ENCODE measurements at regions not wholly inside any gene's neighbourhood (a gene's known extent, or its start where the extent isn't known, plus 50 kb on each side); places are given as distances from the start of the nearest gene placed in this dataset.

GRCh38 chr7:17685141-17685540 is 255.2 kb downstream of the SNX13 start:
- H3K4me1 Mint-ChIP-seq, result peaks cover 11% of the 10 kb centered on the region
- Histone ChIP-seq H3K36me3 (replicated peaks in 1 of 2; ENCODE audit: control insufficient read depth in 1 of 2, insufficient read depth in 2 of 2, low read length in 2 of 2) (no peaks in the 10 kb centered on the region), H3K9me3 (replicated peaks in 1 of 2; ENCODE audit: control insufficient read depth in 1 of 2, insufficient read depth in 1 of 2, low read length in 2 of 2) (no peaks in the 10 kb centered on the region), H3K27ac (ENCODE audit: low read depth in 1 of 2, low read length in 2 of 2) (no peak overlapping the region), H3K9ac (ENCODE audit: insufficient read depth, low read length, poor library complexity, severe bottlenecking) (no peak overlapping the region), H2AFZ (ENCODE audit: insufficient read depth, low read depth, low read length, poor library complexity, severe bottlenecking) (no peak overlapping the region), H3K27me3 (ENCODE audit: control insufficient read depth in 2 of 2, insufficient read depth in 2 of 2, low read length in 2 of 2) (no peaks in the 10 kb centered on the region), H3K4me1 (ENCODE audit: control insufficient read depth in 1 of 2, insufficient read depth in 2 of 2, low read length in 2 of 2) (peaks cover 7 to 13% of the 10 kb centered on the region in 2 donors), H3K79me2 (ENCODE audit: insufficient read depth, low read length) (no peaks in the 10 kb centered on the region), H3K4me3 (replicated peaks in 1 of 3; ENCODE audit: low read depth in 2 of 3, low read length in 3 of 3) (no peak overlapping the region), H4K20me1 (ENCODE audit: insufficient read depth, low read length) (no peaks in the 10 kb centered on the region), H3K4me2 (replicated peaks; ENCODE audit: extremely low read depth, low read length, poor library complexity, severe bottlenecking) (no peak overlapping the region)
- no peak overlapping the region for H3K27ac Mint-ChIP-seq
- intact Hi-C loops (cut with micrococcal nuclease), result loop anchor here in 1 of 2 donors (5.0 to 10.0 kb wide), 2 partner anchors 573 to 1980 kb away; no protein-coding TSS in a partner anchor
- no peak overlapping the region for H3K4me3 Mint-ChIP-seq
- H3K9me3 Mint-ChIP-seq, result peaks cover 0 to 9% (median 5%) of the 10 kb centered on the region in 7 donors
- TF ChIP-seq, protein P1, sequence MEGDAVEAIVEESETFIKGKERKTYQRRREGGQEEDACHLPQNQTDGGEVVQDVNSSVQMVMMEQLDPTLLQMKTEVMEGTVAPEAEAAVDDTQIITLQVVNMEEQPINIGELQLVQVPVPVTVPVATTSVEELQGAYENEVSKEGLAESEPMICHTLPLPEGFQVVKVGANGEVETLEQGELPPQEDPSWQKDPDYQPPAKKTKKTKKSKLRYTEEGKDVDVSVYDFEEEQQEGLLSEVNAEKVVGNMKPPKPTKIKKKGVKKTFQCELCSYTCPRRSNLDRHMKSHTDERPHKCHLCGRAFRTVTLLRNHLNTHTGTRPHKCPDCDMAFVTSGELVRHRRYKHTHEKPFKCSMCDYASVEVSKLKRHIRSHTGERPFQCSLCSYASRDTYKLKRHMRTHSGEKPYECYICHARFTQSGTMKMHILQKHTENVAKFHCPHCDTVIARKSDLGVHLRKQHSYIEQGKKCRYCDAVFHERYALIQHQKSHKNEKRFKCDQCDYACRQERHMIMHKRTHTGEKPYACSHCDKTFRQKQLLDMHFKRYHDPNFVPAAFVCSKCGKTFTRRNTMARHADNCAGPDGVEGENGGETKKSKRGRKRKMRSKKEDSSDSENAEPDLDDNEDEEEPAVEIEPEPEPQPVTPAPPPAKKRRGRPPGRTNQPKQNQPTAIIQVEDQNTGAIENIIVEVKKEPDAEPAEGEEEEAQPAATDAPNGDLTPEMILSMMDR (IDR thresholded peaks at IDR 0.05), result no peak
- peak in 2 of 3 donors; percentile 9 to 12 for DNase-seq
- no peaks in the 10 kb centered on the region for H3K36me3 Mint-ChIP-seq
- H3K27me3 Mint-ChIP-seq (ENCODE audit: low read depth in 3 of 3), result no peaks in the 10 kb centered on the region
- WGBS (ENCODE audit: insufficient coverage), result 90% methylated on average over 3 of the region's 5 CpGs

DNA sequence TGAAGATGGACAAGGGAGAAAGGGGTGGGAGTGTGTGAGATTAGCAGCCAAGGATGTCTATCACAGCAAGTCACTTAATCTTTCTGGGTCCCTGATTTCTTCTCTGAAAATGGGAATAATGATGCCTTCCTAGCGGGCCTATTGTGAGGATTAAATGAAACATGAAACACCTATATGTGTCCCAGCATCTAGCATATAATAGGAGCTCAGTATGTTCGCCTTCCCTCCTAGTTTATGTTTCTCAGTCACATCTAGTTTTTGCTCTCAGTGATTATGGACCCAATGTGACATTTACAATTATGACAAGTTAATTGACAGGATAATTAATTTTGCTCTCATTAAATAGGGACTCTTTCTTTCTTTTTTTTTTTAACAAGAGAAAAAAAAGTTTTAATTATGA is 252.9 kb downstream of the SNX13 start:
- no CpG with 5 or more reads among the region's 2 CpGs for WGBS (ENCODE audit: insufficient coverage)
- H3K4me2 ChIP-seq (replicated peaks; ENCODE audit: extremely low read depth, low read length, poor library complexity, severe bottlenecking), result no peak overlapping the region
- no peaks in the 10 kb centered on the region for H3K36me3 ChIP-seq (replicated peaks in 1 of 2; ENCODE audit: control insufficient read depth in 1 of 2, insufficient read depth in 2 of 2, low read length in 2 of 2)
- no peaks in the 10 kb centered on the region for H3K9me3 ChIP-seq (replicated peaks in 1 of 2; ENCODE audit: control insufficient read depth in 1 of 2, insufficient read depth in 1 of 2, low read length in 2 of 2)
- Mint-ChIP-seq H3K4me1 (peaks cover 7% of the 10 kb centered on the region), H3K27me3 (ENCODE audit: low read depth in 3 of 3) (peaks cover 0 to 2% (median 2%) of the 10 kb centered on the region in 3 donors), H3K4me3 (no peak overlapping the region), H3K36me3 (no peaks in the 10 kb centered on the region), H3K27ac (no peak overlapping the region), H3K9me3 (peaks cover 0 to 11% (median 5%) of the 10 kb centered on the region in 7 donors)
- H4K20me1 ChIP-seq (ENCODE audit: insufficient read depth, low read length), result no peaks in the 10 kb centered on the region
- intact Hi-C loops (cut with micrococcal nuclease), result loop anchor here in 1 of 2 donors (5.0 to 10.0 kb wide), 2 partner anchors 575 to 1977 kb away; no protein-coding TSS in a partner anchor
- H3K4me3 ChIP-seq (replicated peaks in 1 of 3; ENCODE audit: low read depth in 2 of 3, low read length in 3 of 3), result no peak overlapping the region
- H3K4me1 ChIP-seq (ENCODE audit: control insufficient read depth in 1 of 2, insufficient read depth in 2 of 2, low read length in 2 of 2), result peaks cover 7 to 9% of the 10 kb centered on the region in 2 donors
- TF ChIP-seq, protein P1 (IDR thresholded peaks at IDR 0.05), result no peak
- no peak for DNase-seq
- H3K9ac ChIP-seq (ENCODE audit: insufficient read depth, low read length, poor library complexity, severe bottlenecking), result no peak overlapping the region
- H3K27me3 ChIP-seq (ENCODE audit: control insufficient read depth in 2 of 2, insufficient read depth in 2 of 2, low read length in 2 of 2), result no peaks in the 10 kb centered on the region
- H3K79me2 ChIP-seq (ENCODE audit: insufficient read depth, low read length), result no peaks in the 10 kb centered on the region
- H2AFZ ChIP-seq (ENCODE audit: insufficient read depth, low read depth, low read length, poor library complexity, severe bottlenecking), result no peak overlapping the region
- no peak overlapping the region for H3K27ac ChIP-seq (ENCODE audit: low read depth in 1 of 2, low read length in 2 of 2)

Data from CD14-positive monocyte (primary cell).